OCI-LY1 (cell line): ENCODE measurements at regions not wholly inside any gene's neighbourhood (a gene's known extent, or its start where the extent isn't known, plus 50 kb on each side); places are given as distances from the start of the nearest gene placed in this dataset.

ENCODE experiments used
- H2AFZ ChIP-seq: fragments of 200-600 bp; sonication (generic), shearing (Covaris generic); 2 replicates; pipeline ENCODE4 v1.6.0; 2014; ENCODE audit warnings: antibody characterized with exemption, mild to moderate bottlenecking, low read length
- H3F3A ChIP-seq: fragments of 200-600 bp; sonication (generic), shearing (Covaris generic); 2 replicates; pipeline ENCODE4 v1.6.0; 2014; ENCODE audit warnings: mild to moderate bottlenecking, antibody characterized with exemption, low read length, moderate library complexity; ENCODE audit not compliant: insufficient read depth
- H3K27ac ChIP-seq: fragments of 200-600 bp; sonication (generic); 2 replicates; pipeline ENCODE4 v1.5.1; 2014; ENCODE audit warnings: low read length, mixed run types, mild to moderate bottlenecking, low read depth; ENCODE audit not compliant: poor library complexity, severe bottlenecking
- H3K27me3 ChIP-seq: fragments of 200-600 bp; sonication (generic); 2 replicates; pipeline ENCODE4 v1.6.0; 2014; ENCODE audit warnings: antibody characterized with exemption, mild to moderate bottlenecking, low read length, moderate library complexity; ENCODE audit not compliant: insufficient read depth
- H3K36me3 ChIP-seq: fragments of 200-600 bp; sonication (generic); 2 replicates; pipeline ENCODE4 v1.6.1; 2014; ENCODE audit warnings: mild to moderate bottlenecking, antibody characterized with exemption, low read length, moderate library complexity, mixed read lengths; ENCODE audit not compliant: insufficient read depth
- H3K4me1 ChIP-seq: fragments of 200-600 bp; sonication (generic); 2 replicates; pipeline ENCODE4 v1.5.1; 2014; ENCODE audit warnings: mild to moderate bottlenecking, low read length, moderate library complexity; ENCODE audit not compliant: insufficient read depth, severe bottlenecking
- H3K4me2 ChIP-seq: fragments of 200-600 bp; sonication (generic), shearing (Covaris generic); 2 replicates; pipeline ENCODE4 v1.6.1; 2014; ENCODE audit warnings: low read length
- H3K4me3 ChIP-seq: fragments of 200-600 bp; sonication (generic); 2 replicates; pipeline ENCODE4 v1.5.1; 2014; ENCODE audit warnings: low read length, low read depth, mild to moderate bottlenecking, mixed read lengths; ENCODE audit not compliant: poor library complexity, severe bottlenecking
- H3K79me2 ChIP-seq: fragments of 200-600 bp; shearing (Covaris generic); 2 replicates; pipeline ENCODE4 v1.6.1; 2016; ENCODE audit warnings: mixed run types, low read length, mixed read lengths; ENCODE audit not compliant: insufficient read depth
- H3K9ac ChIP-seq: fragments of 200-600 bp; sonication (generic), shearing (Covaris generic); 2 replicates; pipeline ENCODE4 v1.6.1; 2014; ENCODE audit warnings: mild to moderate bottlenecking, low read length, mixed read lengths
- H3K9me2 ChIP-seq: fragments of 200-600 bp; sonication (generic), shearing (Covaris generic); 2 replicates; pipeline ENCODE4 v1.6.1; 2014; ENCODE audit warnings: low read depth, mild to moderate bottlenecking, low read length, mixed read lengths
- H3K9me3 ChIP-seq: fragments of 200-600 bp; shearing (Covaris generic); 2 replicates; pipeline ENCODE4 v1.6.1; 2014; ENCODE audit warnings: low read length, mixed read lengths
- H4K20me1 ChIP-seq: fragments of 200-600 bp; sonication (generic), shearing (Covaris generic); 2 replicates; pipeline ENCODE4 v1.6.0; 2016; ENCODE audit warnings: mild to moderate bottlenecking, low read length; ENCODE audit not compliant: insufficient read depth
- CTCF ChIP-seq: fragments of 200-600 bp; sonication (generic), shearing (Covaris generic); IDR thresholded peaks from 2 replicates; pipeline ENCODE4 v1.5.1; 2017; ENCODE audit warnings: mild to moderate bottlenecking, antibody characterized with exemption, low read length, moderate library complexity, mixed read lengths
- EZH2 ChIP-seq: fragments of 200-600 bp; sonication (generic), shearing (Covaris generic); IDR thresholded peaks from 2 replicates; pipeline ENCODE4 v1.8.0; 2017; ENCODE audit warnings: borderline replicate concordance, mixed run types, mild to moderate bottlenecking, antibody characterized with exemption, low read length, moderate library complexity, mixed read lengths

DNA sequence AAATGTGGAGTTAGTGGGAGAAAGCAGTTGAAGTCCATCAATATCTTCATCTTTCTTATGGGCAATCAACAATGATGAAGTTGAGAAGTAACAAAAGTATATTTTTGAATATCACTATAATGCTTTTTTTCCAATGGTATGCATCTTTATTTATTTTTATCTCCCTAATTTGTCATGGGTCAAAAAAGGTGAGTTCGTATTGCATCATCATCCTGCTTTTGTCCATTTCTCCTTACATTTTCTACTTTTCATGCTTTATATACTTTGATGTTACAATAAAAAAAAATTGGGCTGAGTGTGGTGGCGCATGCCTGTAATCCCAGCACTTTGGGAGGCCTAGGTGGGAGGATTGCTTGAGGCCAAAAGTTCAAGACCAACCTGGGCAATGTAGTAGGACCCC is 101.2 kb upstream of the STXBP5 start:
- H3K9ac ChIP-seq: no peak overlapping the region
- H3K4me1 ChIP-seq: no peaks in the 10 kb centered on the region
- H3K4me2 ChIP-seq: no peak overlapping the region
- no peaks in the 10 kb centered on the region for H3F3A ChIP-seq
- no peaks in the 10 kb centered on the region for H3K27me3 ChIP-seq
- H2AFZ ChIP-seq: no peak overlapping the region
- no peak overlapping the region for H3K27ac ChIP-seq
- no peaks in the 10 kb centered on the region for H3K9me2 ChIP-seq
- H3K36me3 ChIP-seq: no peaks in the 10 kb centered on the region
- H3K4me3 ChIP-seq: no peak overlapping the region
- no peaks in the 10 kb centered on the region for H4K20me1 ChIP-seq
- TF ChIP-seq EZH2: no peak
- no peak for TF ChIP-seq CTCF
- no peaks in the 10 kb centered on the region for H3K9me3 ChIP-seq
- H3K79me2 ChIP-seq: no peaks in the 10 kb centered on the region

- Histone ChIP-seq H3K9me2 (no peaks in the 10 kb centered on the region), H3K27ac (no peak overlapping the region), H4K20me1 (no peaks in the 10 kb centered on the region), H2AFZ (no peak overlapping the region), H3K79me2 (no peaks in the 10 kb centered on the region), H3F3A (no peaks in the 10 kb centered on the region), H3K27me3 (no peaks in the 10 kb centered on the region), H3K9ac (no peak overlapping the region), H3K4me3 (no peak overlapping the region), H3K36me3 (no peaks in the 10 kb centered on the region), H3K4me1 (no peaks in the 10 kb centered on the region), H3K4me2 (no peak overlapping the region), H3K9me3 (no peaks in the 10 kb centered on the region)
- no peak for TF ChIP-seq EZH2
- no peak for TF ChIP-seq CTCF
Observed at GRCh38 chr6:147103694-147104093, 100.5 kb upstream of the STXBP5 start.

GRCh38 chr6:147105786-147106185 is 98.4 kb upstream of the STXBP5 start:
- Histone ChIP-seq H3K9me2 (no peaks in the 10 kb centered on the region), H3K27ac (no peak overlapping the region), H2AFZ (no peak overlapping the region), H3K9me3 (no peaks in the 10 kb centered on the region), H3K36me3 (no peaks in the 10 kb centered on the region), H3K4me1 (peaks cover 7% of the 10 kb centered on the region), H3F3A (no peaks in the 10 kb centered on the region), H3K4me3 (no peak overlapping the region), H3K79me2 (no peaks in the 10 kb centered on the region), H3K9ac (no peak overlapping the region), H3K27me3 (no peaks in the 10 kb centered on the region), H3K4me2 (no peak overlapping the region), H4K20me1 (no peaks in the 10 kb centered on the region)
- TF ChIP-seq CTCF: no peak
- TF ChIP-seq EZH2: no peak
